Ovary (tissue), 7 donors: ENCODE measurements at regions not wholly inside any gene's neighbourhood (a gene's known extent, or its start where the extent isn't known, plus 50 kb on each side); places are given as distances from the start of the nearest gene placed in this dataset.

Source experiments
- DNase-seq, 5 donors: peaks; one replicate each; pipeline ENCODE4 v3.0.0-alpha.2; 2019 to 2020
- H3K27ac ChIP-seq, 2 donors: fragments of 200-600 bp; one replicate each; pipeline versions ENCODE4 v1.5.1 to v1.8.0; 2019 to 2022
- H3K27me3 ChIP-seq: fragments of 200-600 bp; one replicate; pipeline ENCODE4 v1.8.0; 2022
- H3K36me3 ChIP-seq: fragments of 200-600 bp; sonication (generic); one replicate; pipeline ENCODE4 v1.5.1; 2019
- H3K4me1 ChIP-seq: one replicate; pipeline ENCODE4 v1.8.1; 2013; ENCODE audit warnings: mild to moderate bottlenecking, moderate library complexity; ENCODE audit not compliant: insufficient read depth
- H3K4me3 ChIP-seq: fragments of 200-600 bp; sonication (generic); one replicate; pipeline ENCODE4 v1.5.1; 2017
- H3K9me3 ChIP-seq, 2 donors: fragments of 200-600 bp in 1 of 2; sonication (generic) in 1 of 2; one replicate each; pipeline versions ENCODE4 v1.5.1 to v1.8.1; 2013 to 2019; ENCODE audit warnings: mild to moderate bottlenecking in 1 of 2, moderate library complexity in 1 of 2
- CTCF ChIP-seq, 3 donors: fragments of 450-650 bp in 2 of 3; fragments of 200-600 bp in 1 of 3; IDR thresholded peaks; one replicate each; pipeline versions ENCODE4 v1.5.1 to v1.8.0; 2016 to 2022; ENCODE audit warnings: antibody characterized with exemption in 3 of 3, mild to moderate bottlenecking in 1 of 3
- EP300 ChIP-seq: sonication (generic); formaldehyde crosslinking; IDR thresholded peaks from one replicate; pipeline ENCODE4 v1.6.1; 2017; ENCODE audit warnings: antibody characterized with exemption
- POLR2A ChIP-seq: fragments of 450-650 bp; IDR thresholded peaks from one replicate; pipeline ENCODE4 v1.6.1; 2017; ENCODE audit warnings: antibody characterized with exemption, mild to moderate bottlenecking, moderate library complexity
- WGBS, 3 donors: extraction: QIAGEN DNeasy Blood & Tissue Kit in 1 of 3; methylation state at CpG; one replicate each; pipeline versions ENCODE4 v1.1.5 to v1.1.7; 2013 to 2017; 5-methylcytosine and 5-hydroxymethylcytosine counted together
- intact Hi-C, 4 donors: fragments of 100-400 bp; cut with DNase I; formaldehyde crosslinking; loops; one replicate each; pipeline versions ENCODE4 v1.11.0 to v1.15.1; 2022 to 2023
- donor health status: DM: no; HTN: no; CAD: no; lungs with moderate emphysema.
- donor health status: DM: no; HTN: no; CAD: no.
- donor health status: Bipolar disorder and iron deficiency.
- donor health status: DM: no; HTN: no; CAD: no.
- donor health status: DM: yes; HTN: yes; CAD: no.

DNA sequence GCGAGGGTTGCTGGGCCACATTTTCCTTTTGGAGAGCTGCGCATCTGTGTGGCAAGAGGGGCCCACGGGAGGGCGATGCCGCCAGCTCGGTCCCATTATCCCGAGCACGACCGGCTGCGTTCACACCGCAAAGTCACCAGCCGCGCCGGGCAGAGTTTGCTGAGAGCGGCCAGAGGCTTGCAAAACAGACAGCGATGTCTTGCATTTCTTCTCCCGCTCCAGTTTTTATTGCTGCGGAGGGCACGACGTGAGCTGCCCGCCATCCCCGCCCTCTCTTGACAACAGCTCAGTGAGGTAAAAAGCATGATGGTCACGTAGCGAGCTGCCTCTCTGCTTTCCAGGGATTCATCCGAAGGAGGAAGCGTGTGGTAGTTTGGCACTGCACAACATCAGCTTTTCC lies 102.1 kb upstream of the TENM3 start:
- TF ChIP-seq CTCF (IDR thresholded peaks at IDR 0.05) (no peak), EP300 (no peak), POLR2A (no peak)
- Histone ChIP-seq H3K4me1 (peaks cover 5% of the 10 kb centered on the region), H3K27ac (no peak overlapping the region), H3K9me3 (no peaks in the 10 kb centered on the region), H3K4me3 (no peak overlapping the region), H3K27me3 (no peaks in the 10 kb centered on the region), H3K36me3 (no peaks in the 10 kb centered on the region)
- 20 to 29% (median 21%) methylated on average over 26 of the region's 26 CpGs for WGBS, 3 donors
- intact Hi-C loops, result no loop called here
- no peak for DNase-seq

GRCh38 chr4:182142176-182143085 lies 100.8 kb upstream of the TENM3 start:
- Histone ChIP-seq H3K4me3 (peak overlapping the region; percentile 65), H3K4me1 (peaks cover 5% of the 10 kb centered on the region), H3K27me3 (no peaks in the 10 kb centered on the region), H3K36me3 (no peaks in the 10 kb centered on the region), H3K9me3 (no peaks in the 10 kb centered on the region), H3K27ac (no peak overlapping the region)
- TF ChIP-seq CTCF (IDR thresholded peaks at IDR 0.05) (no peak), POLR2A (no peak), EP300 (no peak)
- peak in 1 of 5 donors; percentile 30 for DNase-seq
- WGBS, 3 donors, result 12 to 27% (median 17%) methylated on average over 54 to 65 of the region's 65 CpGs
- intact Hi-C loops, result no loop called here

GRCh38 chr4:182143086-182143821 lies 99.9 kb upstream of the TENM3 start:
- Histone ChIP-seq H3K27ac (no peak overlapping the region), H3K4me3 (peak overlapping the region; percentile 65), H3K36me3 (no peaks in the 10 kb centered on the region), H3K4me1 (peaks cover 5% of the 10 kb centered on the region), H3K27me3 (no peaks in the 10 kb centered on the region), H3K9me3 (no peaks in the 10 kb centered on the region)
- DNase-seq, result peak in 1 of 5 donors; percentile 18
- intact Hi-C loops, result no loop called here
- TF ChIP-seq POLR2A (no peak), CTCF (IDR thresholded peaks at IDR 0.05) (no peak), EP300 (no peak)
- 1 to 2% (median 1%) methylated on average over 35 to 36 of the region's 36 CpGs for WGBS, 3 donors

DNA sequence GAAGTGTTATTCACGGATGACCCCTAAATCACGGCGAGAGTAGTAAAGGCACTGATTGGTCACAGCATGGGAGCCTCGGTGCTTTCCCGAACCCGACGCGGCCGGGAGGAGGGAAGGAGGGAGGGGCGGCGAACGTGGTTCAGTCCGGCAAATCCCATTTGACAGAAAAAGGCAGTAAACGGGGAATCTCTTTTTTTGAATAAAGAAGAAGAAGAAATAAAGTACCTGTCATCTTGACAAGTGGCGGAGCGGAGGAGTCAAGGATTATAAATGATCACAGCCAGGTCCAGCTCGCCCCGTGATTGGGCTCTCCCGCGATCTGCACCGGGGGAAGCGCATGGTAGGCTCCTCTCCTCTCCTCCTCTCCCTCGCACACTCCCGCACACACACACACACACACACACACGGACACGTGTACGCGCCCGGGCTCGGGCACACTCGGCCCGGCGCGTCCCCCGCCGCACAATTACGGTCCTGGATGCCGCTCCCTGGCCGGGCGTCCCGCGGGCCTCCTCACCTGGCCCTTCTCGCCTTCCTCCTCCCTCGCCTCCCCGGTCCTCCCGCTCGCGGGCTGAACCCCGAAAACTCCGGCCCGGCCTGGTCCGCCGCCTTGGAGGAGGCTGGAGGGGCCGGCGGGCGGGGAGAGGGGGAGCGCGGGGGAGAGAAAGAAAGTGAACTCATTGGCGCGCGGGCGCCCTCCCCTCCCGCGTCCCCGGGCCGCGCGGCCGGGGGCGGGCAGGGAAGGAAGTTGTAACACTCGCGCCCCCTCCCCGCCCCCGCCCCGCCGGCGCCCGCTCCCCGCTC lies 99.2 kb upstream of the TENM3 start:
- TF ChIP-seq POLR2A (no peak), EP300 (no peak), CTCF (IDR thresholded peaks at IDR 0.05) (no peak)
- DNase-seq, result peak; percentile 25 to 47 (median 41)
- H3K4me3 ChIP-seq, result peak overlapping the region; percentile 65
- no peaks in the 10 kb centered on the region for H3K9me3 ChIP-seq
- peaks cover 5% of the 10 kb centered on the region for H3K4me1 ChIP-seq
- H3K27ac ChIP-seq, result no peak overlapping the region
- H3K27me3 ChIP-seq, result no peaks in the 10 kb centered on the region
- intact Hi-C loops, result no loop called here
- 0 to 1% (median 1%) methylated on average over 64 to 79 of the region's 79 CpGs for WGBS, 3 donors
- no peaks in the 10 kb centered on the region for H3K36me3 ChIP-seq
